Prostate gland (tissue), 2 donors: ENCODE measurements at regions not wholly inside any gene's neighbourhood (a gene's known extent, or its start where the extent isn't known, plus 50 kb on each side); places are given as distances from the start of the nearest gene placed in this dataset.

ENCODE experiments used
- DNase-seq: peaks from one replicate; pipeline ENCODE4 v3.0.0-alpha.2; 2019; ENCODE audit warnings: low spot score
- H3K27ac ChIP-seq, 2 donors: fragments of 200-600 bp; sonication (generic); 2 replicates each; pipeline ENCODE4 v1.5.1; 2017 to 2019
- H3K27me3 ChIP-seq: fragments of 200-600 bp; sonication (generic); replicated peaks from 2 replicates; pipeline ENCODE4 v1.5.1; 2019; ENCODE audit not compliant: insufficient read depth
- H3K36me3 ChIP-seq, 2 donors: fragments of 200-600 bp; sonication (generic); 1 replicate in 1 of 2; 2 replicates in 1 of 2; pipeline versions ENCODE4 v1.5.1 to v1.8.1; 2017 to 2019
- H3K4me1 ChIP-seq: fragments of 200-600 bp; sonication (generic); replicated peaks from 2 replicates; pipeline ENCODE4 v1.5.1; 2019
- H3K4me3 ChIP-seq, 2 donors: fragments of 200-600 bp; sonication (generic); 2 replicates each; pipeline ENCODE4 v1.5.1; 2017 to 2019
- H3K9me3 ChIP-seq: fragments of 200-600 bp; sonication (generic); 2 replicates; pipeline ENCODE4 v1.5.1; 2017
- POLR2A ChIP-seq: fragments of 450-650 bp; IDR thresholded peaks from one replicate; pipeline ENCODE4 v1.6.1; 2016; ENCODE audit warnings: antibody characterized with exemption, mild to moderate bottlenecking
- POLR2AphosphoS5 ChIP-seq: sonication (generic); formaldehyde crosslinking; IDR thresholded peaks from one replicate; pipeline ENCODE4 v1.6.1; 2017; ENCODE audit warnings: antibody characterized with exemption
- WGBS: methylation state at CpG from one replicate; pipeline ENCODE4 v1.1.5; 2018; 5-methylcytosine and 5-hydroxymethylcytosine counted together
- intact Hi-C: fragments of 100-400 bp; cut with DNase I; formaldehyde crosslinking; loops from one replicate; pipeline ENCODE4 v1.14.2; 2022
- TF ChIP-seq, protein P1 (sequence below), 4 experiments: fragments of 200-600 bp in 2 of 4; fragments of 450-650 bp in 2 of 4; sonication (generic) in 2 of 4; IDR thresholded peaks; 1 replicate in 3 of 4; 2 replicates in 1 of 4; pipeline ENCODE4 v1.5.1; 2016 to 2019; ENCODE audit warnings: antibody characterized with exemption in 4 of 4, mild to moderate bottlenecking in 2 of 4, moderate library complexity in 2 of 4

DNA sequence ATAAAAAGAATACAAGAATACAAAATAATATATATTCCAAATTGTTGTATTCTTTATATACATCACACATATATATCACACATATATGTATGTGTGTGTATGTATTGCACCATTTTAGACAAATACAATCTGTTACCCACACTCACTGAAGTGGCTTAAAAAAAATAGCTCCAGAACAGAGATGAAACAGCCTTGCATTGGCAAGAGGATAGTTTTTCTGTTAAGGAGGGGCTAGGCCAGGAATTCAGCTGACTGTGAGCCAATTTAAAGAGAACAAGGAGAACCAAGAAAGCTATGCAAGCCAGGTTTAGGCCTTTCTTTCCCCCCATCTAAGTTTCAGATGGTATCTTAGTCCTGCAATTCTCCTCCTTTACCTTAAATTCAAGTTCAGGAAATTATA, 257.5 kb downstream of the MZT1 start:
- Histone ChIP-seq H3K4me3 (no peak overlapping the region), H3K4me1 (no peaks in the 10 kb centered on the region), H3K27ac (no peak overlapping the region), H3K36me3 (no peaks in the 10 kb centered on the region), H3K27me3 (no peaks in the 10 kb centered on the region), H3K9me3 (no peaks in the 10 kb centered on the region)
- TF ChIP-seq POLR2AphosphoS5 (no peak), POLR2A (no peak)
- TF ChIP-seq, protein P1, sequence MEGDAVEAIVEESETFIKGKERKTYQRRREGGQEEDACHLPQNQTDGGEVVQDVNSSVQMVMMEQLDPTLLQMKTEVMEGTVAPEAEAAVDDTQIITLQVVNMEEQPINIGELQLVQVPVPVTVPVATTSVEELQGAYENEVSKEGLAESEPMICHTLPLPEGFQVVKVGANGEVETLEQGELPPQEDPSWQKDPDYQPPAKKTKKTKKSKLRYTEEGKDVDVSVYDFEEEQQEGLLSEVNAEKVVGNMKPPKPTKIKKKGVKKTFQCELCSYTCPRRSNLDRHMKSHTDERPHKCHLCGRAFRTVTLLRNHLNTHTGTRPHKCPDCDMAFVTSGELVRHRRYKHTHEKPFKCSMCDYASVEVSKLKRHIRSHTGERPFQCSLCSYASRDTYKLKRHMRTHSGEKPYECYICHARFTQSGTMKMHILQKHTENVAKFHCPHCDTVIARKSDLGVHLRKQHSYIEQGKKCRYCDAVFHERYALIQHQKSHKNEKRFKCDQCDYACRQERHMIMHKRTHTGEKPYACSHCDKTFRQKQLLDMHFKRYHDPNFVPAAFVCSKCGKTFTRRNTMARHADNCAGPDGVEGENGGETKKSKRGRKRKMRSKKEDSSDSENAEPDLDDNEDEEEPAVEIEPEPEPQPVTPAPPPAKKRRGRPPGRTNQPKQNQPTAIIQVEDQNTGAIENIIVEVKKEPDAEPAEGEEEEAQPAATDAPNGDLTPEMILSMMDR (IDR thresholded peaks at IDR 0.05), result no peak
- intact Hi-C loops, result no loop called here
- no peak for DNase-seq

DNA sequence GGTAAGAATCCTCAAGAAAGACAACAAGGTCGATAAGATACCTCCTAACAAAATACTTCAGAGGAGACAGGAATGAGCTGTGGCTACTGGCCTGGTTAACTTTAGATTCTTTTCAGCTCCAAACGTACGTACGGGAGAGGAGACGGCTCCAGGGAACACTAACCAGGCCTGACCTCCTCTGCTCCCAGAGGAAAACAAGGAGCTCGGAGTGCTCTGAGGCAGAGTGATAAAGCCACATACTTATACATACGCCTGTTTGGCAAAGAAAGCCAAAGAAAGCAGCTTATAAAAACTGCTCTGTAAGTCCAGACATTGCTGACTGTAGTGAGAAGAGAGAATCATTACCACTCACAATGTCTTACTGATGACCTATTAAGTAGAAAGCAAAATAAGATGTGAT, 263.9 kb downstream of the MZT1 start:
- no peak for DNase-seq
- 11% methylated on average over 7 of the region's 7 CpGs for WGBS
- no peak for TF ChIP-seq POLR2A
- TF ChIP-seq, protein P1 (IDR thresholded peaks at IDR 0.05), result no peak
- TF ChIP-seq POLR2AphosphoS5, result no peak

DNA sequence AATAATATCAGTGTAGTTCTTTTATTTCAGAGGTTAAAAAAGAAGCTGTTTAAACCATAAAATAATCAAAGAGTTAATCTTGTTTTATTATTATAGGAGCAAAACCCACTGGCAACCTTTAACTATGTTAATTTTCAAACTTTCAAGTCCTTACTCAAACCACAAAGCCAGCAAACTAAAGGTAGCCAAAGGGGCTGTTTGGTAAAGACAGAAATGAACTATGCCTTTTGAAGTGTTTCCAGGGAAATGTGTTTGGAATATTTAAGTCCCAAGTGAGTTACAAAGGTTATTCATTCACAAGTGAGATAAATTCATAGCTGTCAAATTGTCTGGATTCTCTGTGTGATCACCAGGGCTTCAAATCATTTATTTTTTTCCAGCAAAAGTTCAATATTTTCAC, 264.7 kb downstream of the MZT1 start:
- intact Hi-C loops, result no loop called here
- Histone ChIP-seq H3K36me3 (no peaks in the 10 kb centered on the region), H3K27me3 (no peaks in the 10 kb centered on the region), H3K4me3 (no peak overlapping the region), H3K27ac (no peak overlapping the region), H3K9me3 (no peaks in the 10 kb centered on the region), H3K4me1 (no peaks in the 10 kb centered on the region)
- no peak for DNase-seq
- TF ChIP-seq, protein P1 (IDR thresholded peaks at IDR 0.05), result no peak
- no peak for TF ChIP-seq POLR2A
- no peak for TF ChIP-seq POLR2AphosphoS5

More for the DNA sequence above, 263.9 kb downstream of the MZT1 start:
- H3K36me3 ChIP-seq, result no peaks in the 10 kb centered on the region
- H3K4me3 ChIP-seq, result no peak overlapping the region
- H3K27ac ChIP-seq, result peak overlapping the region in 1 of 2 donors; percentile 33
- no peaks in the 10 kb centered on the region for H3K9me3 ChIP-seq
- H3K4me1 ChIP-seq, result no peaks in the 10 kb centered on the region
- intact Hi-C loops, result no loop called here
- no peaks in the 10 kb centered on the region for H3K27me3 ChIP-seq

DNA sequence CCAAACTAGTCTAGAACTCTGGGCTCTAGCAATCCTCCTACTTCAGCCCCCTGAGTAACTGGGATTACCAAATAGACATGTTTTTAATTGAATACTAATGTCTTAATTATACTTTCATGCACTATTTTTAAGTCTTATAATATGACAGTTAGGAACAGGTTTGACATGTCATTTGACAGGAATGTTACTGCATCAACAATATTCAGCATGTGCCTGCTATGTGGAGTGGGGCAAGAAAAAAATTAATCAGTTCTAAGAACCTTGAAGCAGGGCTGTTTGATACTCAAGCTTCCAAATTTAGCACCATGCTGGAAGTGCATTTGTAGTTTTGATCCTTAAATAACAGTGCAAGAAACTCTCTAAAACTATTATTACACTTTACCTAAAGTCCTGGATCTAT, 265.3 kb downstream of the MZT1 start:
- no peaks in the 10 kb centered on the region for H3K36me3 ChIP-seq

DNA sequence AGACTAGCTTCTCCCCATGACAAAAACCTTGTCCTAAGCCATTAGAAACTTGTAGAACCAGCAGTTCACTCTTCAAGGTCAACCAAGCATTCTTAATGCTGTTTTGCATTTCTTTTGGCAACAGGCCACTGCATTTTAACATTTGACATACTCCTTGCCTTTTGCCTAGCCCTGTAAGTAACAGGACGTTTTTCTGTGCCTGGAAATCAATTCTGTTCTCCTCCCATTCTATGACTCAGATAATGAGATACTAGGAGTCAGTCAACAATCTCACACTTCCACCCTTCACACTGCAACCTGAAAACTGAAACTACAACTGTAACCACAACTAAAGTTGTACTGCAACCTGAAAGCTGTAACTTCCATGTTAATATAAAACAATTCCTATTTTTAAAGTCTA, 268.7 kb downstream of the MZT1 start:
- H3K27ac ChIP-seq, result no peak overlapping the region
- intact Hi-C loops, result no loop called here

More for the DNA sequence above, 265.3 kb downstream of the MZT1 start:
- Histone ChIP-seq H3K4me1 (no peaks in the 10 kb centered on the region), H3K9me3 (no peaks in the 10 kb centered on the region), H3K4me3 (no peak overlapping the region), H3K27ac (no peak overlapping the region), H3K27me3 (no peaks in the 10 kb centered on the region)
- no peak for TF ChIP-seq POLR2AphosphoS5
- no peak for DNase-seq
- intact Hi-C loops, result no loop called here

More for the DNA sequence above, 268.7 kb downstream of the MZT1 start:
- Histone ChIP-seq H3K9me3 (no peaks in the 10 kb centered on the region), H3K27me3 (no peaks in the 10 kb centered on the region), H3K4me3 (no peak overlapping the region), H3K36me3 (no peaks in the 10 kb centered on the region), H3K4me1 (no peaks in the 10 kb centered on the region)
- DNase-seq, result no peak
- WGBS, result 24% methylated on average over 1 of the region's 1 CpG
- TF ChIP-seq POLR2A, result no peak
- TF ChIP-seq, protein P1 (IDR thresholded peaks at IDR 0.05), result no peak
